H7 (cell line): ENCODE measurements at regions not wholly inside any gene's neighbourhood (a gene's known extent, or its start where the extent isn't known, plus 50 kb on each side); places are given as distances from the start of the nearest gene placed in this dataset.

Experiments used
- DNase-seq: peaks from one replicate; pipeline ENCODE4 v3.0.0; 2012
- H3K27me3 ChIP-seq: 2 replicates; pipeline ENCODE4 v1.6.0; 2011; ENCODE audit warnings: mild to moderate bottlenecking, low read length; ENCODE audit not compliant: control insufficient read depth, insufficient read depth
- H3K36me3 ChIP-seq: replicated peaks from 2 replicates; pipeline ENCODE4 v1.5.1; 2011; ENCODE audit warnings: low read length; ENCODE audit not compliant: control insufficient read depth, insufficient read depth
- H3K4me3 ChIP-seq: 2 replicates; pipeline ENCODE4 v1.5.1; 2011; ENCODE audit warnings: low read depth, mild to moderate bottlenecking, control low read depth, low read length, moderate library complexity; ENCODE audit not compliant: insufficient read depth

DNA sequence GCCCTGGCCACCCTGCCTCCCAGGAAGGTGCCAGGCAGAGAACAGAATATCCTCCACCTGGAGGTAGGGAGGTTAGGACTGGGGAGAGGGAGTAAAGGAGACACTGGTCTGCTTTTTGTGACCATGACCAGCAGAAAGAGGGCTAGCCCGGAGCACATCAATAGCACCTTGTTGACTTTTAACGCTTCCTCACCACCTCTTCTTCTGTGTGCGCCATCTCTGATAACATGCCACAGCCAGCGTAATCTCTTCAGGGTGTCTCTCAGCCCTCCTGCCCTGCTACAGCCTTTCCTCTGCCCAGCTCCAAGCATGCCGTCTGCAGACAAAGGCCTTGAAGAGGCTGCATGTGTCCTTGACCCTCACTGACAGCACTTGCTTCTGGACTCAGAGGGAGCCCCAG lies 50.9 kb upstream of the GJA5 start:
- no peaks in the 10 kb centered on the region for H3K36me3 ChIP-seq
- no peak overlapping the region for H3K4me3 ChIP-seq
- H3K27me3 ChIP-seq: no peaks in the 10 kb centered on the region; the same call in 1 of the 2 replicates
- DNase-seq: no peak

DNA sequence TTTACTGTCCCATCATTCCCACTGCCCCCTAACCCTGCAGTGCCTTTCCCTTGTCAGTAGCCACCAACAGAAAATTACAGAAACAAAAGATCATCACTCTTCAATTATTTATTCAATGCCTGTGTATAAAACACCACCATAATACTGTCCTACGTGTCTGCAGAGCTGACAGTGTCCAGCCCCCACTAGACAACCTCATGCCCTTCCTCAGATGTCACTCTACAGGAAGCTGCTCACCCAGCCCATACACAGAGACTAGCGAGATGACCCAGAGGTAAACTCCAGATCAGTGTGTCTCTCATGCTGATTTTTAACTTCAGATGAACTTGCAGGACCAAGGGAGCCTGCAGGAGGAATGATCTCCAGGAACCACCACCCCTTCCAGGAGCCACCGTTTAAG lies 51.3 kb upstream of the GJA5 start:
- Histone ChIP-seq H3K27me3 (no peaks in the 10 kb centered on the region; the same call in 1 of the 2 replicates), H3K4me3 (no peak overlapping the region), H3K36me3 (no peaks in the 10 kb centered on the region)
- no peak for DNase-seq

DNA sequence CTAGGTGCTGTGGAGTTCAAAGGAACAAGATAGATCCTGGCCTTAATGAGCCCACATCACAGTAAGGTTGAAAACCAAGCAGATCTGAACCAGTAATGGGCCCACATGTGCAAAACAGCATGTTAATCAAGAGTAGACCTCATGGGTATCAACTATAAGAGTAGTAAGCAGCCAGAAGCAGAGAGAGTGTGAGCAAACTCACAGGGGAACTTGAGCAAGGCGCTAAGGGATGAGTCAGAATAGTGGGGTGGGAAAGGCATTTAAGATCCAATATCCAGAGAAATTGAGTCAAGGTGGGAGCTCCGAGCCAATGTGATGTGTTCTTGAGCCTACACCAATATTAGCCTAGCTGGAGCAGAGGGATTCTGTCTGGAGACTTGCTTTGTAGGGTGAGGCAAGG lies 52.4 kb upstream of the GJA5 start:
- Histone ChIP-seq H3K27me3 (no peaks in the 10 kb centered on the region; the same call in 1 of the 2 replicates), H3K4me3 (no peak overlapping the region), H3K36me3 (no peaks in the 10 kb centered on the region)
- DNase-seq: no peak

DNA sequence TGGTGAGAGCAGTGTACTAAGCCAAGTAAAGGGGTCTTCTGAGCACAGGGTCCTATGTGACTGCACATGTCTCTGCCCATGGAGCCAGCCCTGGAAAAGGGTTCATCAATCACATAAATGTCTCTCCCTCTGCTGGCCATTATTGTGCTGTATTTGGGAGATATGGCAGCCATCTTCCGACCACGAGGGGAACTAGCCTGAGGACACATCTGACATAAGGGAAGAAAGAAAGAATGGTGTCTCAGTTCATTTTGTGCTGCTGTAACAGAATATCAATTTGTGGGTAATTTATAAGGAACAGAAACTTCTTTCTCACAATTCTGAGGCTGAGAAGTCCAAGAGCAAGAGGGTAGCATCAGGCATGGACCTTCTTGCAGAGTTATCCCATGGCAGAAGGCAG lies 55.1 kb upstream of the GJA5 start:
- no peak for DNase-seq
- H3K36me3 ChIP-seq: no peaks in the 10 kb centered on the region
- H3K27me3 ChIP-seq: no peaks in the 10 kb centered on the region; the same call in 1 of the 2 replicates
- H3K4me3 ChIP-seq: no peak overlapping the region

DNA sequence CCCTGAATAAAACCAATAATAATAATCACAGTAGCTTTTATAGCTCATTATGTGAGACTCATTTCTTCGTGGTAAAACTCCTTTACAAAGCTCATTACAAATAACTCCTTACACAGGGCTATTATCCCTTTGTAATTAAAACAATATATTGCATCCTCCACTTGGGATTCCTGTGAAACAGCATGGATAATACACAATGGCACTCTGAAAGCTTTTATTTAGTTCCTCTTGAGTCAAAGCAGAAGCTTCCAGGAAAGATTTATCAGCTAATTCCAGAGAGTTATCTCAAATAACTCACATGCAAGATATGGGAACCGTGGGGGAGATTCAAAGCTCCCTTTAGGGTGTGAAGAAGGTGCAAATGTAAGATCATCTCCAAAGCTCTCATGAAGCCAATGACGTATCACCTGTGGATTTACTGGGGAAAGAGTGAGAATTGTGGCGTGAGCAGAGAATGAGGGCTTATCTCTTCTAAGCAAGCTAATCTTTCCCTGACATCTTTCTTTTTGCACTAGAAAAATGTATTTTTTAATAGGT lies 60.4 kb upstream of the GJA5 start:
- Histone ChIP-seq H3K36me3 (no peaks in the 10 kb centered on the region), H3K4me3 (no peak overlapping the region), H3K27me3 (no peaks in the 10 kb centered on the region)
- DNase-seq: no peak

DNA sequence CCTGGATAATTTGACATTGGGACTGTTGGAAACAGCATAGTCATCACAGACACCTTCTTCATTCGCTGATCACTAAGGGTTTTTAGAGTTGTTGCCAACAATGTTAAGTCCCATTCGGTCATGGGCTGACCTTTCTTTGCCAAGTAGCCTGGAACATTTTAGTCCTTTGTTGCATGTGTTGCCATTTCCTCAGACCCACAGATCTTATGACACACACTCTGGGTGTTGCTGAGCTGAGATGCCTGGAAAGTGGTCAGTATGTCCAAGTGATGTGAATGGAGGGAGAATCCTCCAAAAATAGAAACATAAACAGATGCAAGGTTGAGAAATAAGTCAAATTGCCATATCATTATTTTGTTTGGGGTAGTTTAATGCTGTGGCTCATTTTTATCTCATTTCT lies 61.5 kb upstream of the GJA5 start:
- H3K27me3 ChIP-seq: no peaks in the 10 kb centered on the region
- no peak overlapping the region for H3K4me3 ChIP-seq
- no peak for DNase-seq
- no peaks in the 10 kb centered on the region for H3K36me3 ChIP-seq

DNA sequence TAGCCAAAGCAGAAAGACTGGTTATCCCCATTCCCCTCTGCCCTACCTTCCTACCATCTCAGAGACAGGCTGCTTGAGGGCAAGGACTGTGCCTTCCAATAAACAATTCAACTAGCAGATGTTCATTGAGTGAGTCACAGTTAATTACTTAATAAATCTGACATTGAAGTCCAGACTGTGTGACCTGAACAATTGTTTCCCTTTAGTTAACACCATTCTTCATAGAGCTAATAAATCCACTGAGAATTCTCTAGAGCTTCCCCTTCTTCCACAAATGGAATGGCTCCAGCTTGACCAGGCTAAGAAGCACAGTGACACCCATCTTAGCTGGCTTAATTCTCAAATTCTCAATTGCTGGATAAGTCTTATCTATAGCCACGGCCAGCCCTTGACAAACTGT lies 61.9 kb upstream of the GJA5 start:
- Histone ChIP-seq H3K27me3 (no peaks in the 10 kb centered on the region), H3K36me3 (no peaks in the 10 kb centered on the region), H3K4me3 (no peak overlapping the region)
- DNase-seq: no peak

DNA sequence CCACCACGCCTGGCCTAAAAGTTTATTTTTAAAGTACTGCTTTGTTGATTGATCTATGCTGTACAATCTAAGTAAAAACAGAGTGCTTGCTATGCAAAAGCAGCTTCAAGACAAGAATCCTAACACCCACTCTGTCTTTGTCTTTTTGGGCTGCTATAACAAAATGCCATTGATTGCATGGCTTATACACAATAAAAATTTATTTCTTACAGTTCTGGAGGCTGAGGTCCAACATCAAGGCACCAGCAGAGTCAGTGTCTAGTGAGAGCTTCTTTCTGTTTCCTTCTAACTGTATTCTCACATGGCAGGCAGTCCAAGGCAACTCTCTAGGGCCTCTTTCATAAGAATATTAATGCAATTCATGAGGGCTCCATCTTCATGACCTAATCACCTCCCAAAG lies 63.6 kb upstream of the GJA5 start:
- H3K4me3 ChIP-seq: no peak overlapping the region
- DNase-seq: no peak
- H3K36me3 ChIP-seq: no peaks in the 10 kb centered on the region
- no peaks in the 10 kb centered on the region for H3K27me3 ChIP-seq

DNA sequence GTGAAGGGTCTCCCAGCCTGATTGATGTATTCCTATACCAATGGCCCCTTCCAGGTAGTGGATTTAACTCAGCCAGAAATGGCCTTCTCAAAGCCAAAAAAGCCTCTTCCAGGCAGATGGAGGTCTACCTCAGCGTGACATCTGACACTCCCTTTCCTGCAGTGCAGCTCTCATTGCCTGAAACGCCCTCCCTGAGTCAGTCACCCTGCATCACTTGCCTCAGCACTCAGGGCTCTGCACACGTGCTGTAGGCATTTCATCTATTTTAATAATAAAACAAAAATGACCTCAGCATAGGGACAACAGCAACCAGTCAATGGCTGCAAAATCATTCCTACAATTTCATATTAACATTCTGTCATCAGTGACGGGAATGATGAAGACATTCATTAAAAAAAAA lies 64.4 kb upstream of the GJA5 start:
- Histone ChIP-seq H3K36me3 (no peaks in the 10 kb centered on the region), H3K27me3 (no peaks in the 10 kb centered on the region), H3K4me3 (no peak overlapping the region)
- no peak for DNase-seq

DNA sequence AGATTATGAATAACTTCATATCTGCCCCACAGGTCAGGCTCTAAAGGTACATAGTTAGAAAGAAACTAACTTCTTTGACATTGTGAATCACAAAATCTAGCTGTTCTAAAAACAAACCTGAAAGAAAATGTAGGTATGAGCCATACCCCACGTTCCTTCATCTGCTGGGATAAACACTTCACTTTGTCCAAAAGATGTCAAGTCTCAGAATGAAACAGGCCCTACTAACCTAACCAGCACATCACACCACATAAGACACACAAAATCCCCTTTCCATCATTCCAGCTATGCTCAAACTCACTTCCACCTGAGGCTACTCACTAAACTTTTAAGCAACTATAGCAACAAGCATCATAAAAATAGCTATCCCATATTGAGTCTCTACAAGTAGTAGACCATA lies 65.2 kb upstream of the GJA5 start:
- Histone ChIP-seq H3K36me3 (no peaks in the 10 kb centered on the region), H3K27me3 (no peaks in the 10 kb centered on the region), H3K4me3 (no peak overlapping the region)
- DNase-seq: no peak

DNA sequence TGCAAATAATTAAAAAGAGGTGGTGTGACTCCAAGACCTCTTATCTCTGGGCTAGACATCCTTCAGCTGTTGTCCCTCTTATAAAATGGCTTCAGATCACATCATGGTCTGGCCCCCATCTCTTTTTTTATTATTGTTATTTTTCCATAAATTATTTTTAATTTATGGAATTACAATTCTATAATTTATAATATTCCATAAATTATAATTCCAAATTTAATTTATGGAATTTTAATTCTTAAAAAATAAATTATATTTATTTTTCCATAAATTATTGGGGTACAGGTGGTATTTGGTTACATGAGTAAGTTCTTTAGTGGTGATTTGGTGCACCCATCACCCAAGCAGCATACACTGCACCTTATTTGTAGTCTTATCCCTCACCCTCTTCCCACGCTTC lies 65.9 kb upstream of the GJA5 start:
- Histone ChIP-seq H3K36me3 (no peaks in the 10 kb centered on the region), H3K27me3 (no peaks in the 10 kb centered on the region), H3K4me3 (no peak overlapping the region)
- DNase-seq: no peak

DNA sequence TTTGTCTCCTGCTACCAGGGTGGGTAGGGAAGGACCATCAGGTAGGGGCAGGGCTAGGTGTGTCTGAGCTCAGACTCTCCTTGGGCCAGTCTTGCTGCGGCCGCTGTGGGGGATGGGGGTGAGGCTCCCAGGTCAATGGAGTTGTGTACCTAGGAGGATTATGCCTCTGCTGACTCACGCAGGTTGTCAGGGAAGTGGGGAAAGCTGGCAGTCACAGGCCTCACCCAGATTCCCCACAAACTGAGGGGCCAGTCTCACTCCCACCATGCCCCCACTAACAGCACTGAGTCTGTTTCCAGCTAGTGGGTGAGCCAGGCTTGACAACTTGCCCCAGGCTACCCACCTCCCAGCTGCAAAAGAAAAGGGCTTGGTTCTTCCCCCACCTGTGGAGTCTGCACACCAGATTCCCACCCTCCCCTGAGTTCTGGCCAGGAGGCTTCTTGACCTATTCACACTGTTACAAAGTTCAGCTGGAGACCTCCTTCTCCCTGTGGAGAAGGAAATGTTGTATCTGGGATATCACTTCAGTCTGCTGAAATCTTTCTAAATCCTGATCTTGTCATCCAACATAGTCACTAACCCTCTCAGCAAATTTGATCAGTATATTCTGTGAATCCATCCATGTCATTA lies 69.2 kb upstream of the GJA8 start:
- no peak for DNase-seq
- Histone ChIP-seq H3K4me3 (no peak overlapping the region), H3K36me3 (no peaks in the 10 kb centered on the region), H3K27me3 (no peaks in the 10 kb centered on the region; the same call in 1 of the 2 replicates)

DNA sequence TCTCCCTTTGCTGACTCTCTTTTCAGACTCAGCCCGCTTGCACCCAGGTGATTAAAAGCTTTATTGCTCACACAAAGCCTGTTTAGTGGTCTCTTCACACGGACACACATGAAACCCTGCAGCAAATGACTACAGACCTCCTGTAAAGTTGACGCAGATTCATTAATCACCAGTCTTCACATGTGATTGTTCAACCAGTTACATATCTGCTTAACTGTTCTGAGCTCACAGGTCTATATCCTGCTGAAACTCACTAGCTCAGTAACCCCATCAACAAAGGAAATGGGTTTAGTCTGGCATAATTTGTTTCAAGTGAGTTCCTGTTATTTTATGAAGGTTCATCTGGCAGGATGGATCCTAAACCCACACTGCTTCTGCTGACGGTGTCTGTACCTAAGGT lies 68.4 kb upstream of the GJA8 start:
- DNase-seq: no peak
- H3K36me3 ChIP-seq: no peaks in the 10 kb centered on the region
- no peak overlapping the region for H3K4me3 ChIP-seq
- H3K27me3 ChIP-seq: no peaks in the 10 kb centered on the region; the same call in 1 of the 2 replicates

DNA sequence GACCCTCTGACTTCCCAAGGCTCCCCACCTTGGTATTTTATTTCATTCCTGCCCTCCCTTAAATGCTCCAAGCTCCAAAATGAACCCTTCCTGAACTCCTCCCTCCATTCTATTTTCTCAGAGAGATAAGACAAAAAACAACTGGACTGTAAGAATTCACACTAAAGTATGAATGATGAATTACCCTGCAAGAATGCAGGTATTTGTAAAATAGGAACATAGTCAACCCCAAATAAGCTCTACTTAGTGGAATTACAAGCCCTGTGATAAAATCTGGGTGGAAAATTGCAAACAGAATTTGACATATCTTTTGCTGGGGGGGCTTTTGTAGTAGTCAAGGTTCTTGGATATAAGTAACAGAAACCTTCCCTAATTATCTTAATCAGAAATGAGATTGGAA lies 67.8 kb upstream of the GJA8 start:
- no peaks in the 10 kb centered on the region; the same call in 1 of the 2 replicates for H3K27me3 ChIP-seq
- no peak for DNase-seq
- H3K4me3 ChIP-seq: no peak overlapping the region
- no peaks in the 10 kb centered on the region for H3K36me3 ChIP-seq

DNA sequence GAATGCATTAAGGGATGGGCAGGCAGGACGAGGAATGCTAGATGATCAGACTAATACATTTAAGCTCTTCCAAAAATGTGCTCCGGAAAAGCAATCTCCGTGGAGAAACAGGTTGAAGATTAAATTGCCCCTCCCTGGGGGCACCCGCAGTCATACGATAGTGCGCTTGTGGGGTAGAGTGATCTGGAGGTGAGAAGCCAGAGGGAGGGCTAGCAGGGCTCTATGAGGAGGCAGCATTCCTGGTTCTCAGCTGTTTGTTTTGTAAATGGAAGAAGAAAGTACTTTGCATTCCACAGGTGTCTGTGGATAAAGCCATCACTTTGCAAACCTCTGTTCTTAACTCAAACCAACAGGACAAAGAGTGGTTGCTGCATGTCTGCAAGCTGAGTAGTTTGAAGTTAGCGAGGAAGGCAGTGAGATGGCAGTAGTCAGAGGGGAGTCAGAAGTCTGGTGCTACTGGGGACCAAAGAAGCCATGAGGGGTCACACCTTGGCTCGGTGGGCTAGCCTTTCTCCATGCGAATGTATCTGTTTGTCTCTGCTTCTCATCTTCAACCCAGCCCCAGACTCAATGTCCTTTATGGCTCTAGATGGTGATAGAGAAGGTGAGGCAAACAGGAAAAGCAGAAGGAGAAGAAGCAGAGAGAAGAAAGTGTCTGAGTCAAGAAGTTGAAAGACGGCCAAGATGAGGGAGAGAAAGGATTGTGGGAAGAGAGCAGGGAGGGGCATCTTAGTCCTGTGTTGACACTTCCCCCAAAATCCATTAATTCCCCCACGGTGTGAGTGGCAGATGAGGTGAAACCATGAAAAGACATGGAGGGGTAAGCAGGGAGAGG lies 65.2 kb upstream of the GJA8 start:
- Histone ChIP-seq H3K36me3 (no peaks in the 10 kb centered on the region), H3K27me3 (no peaks in the 10 kb centered on the region; the same call in 1 of the 2 replicates), H3K4me3 (no peak overlapping the region)
- DNase-seq: peak; percentile 56
